ENCODE measurements at regions not wholly inside any gene's neighbourhood (a gene's known extent, or its start where the extent isn't known, plus 50 kb on each side); places are given as distances from the start of the nearest gene placed in this dataset.

GRCh38 chr3:106176734-106177133 lies 307.9 kb upstream of the CBLB start:
- no peak for DNase-seq (ENCODE audit: low spot score)

GRCh38 chr3:106182950-106183511 lies 314.2 kb upstream of the CBLB start:
- no peak for DNase-seq (ENCODE audit: low spot score)

GRCh38 chr3:106183762-106184391 lies 315.1 kb upstream of the CBLB start:
- DNase-seq (ENCODE audit: low spot score): no peak

- no peak for DNase-seq (ENCODE audit: low spot score)
Observed at GRCh38 chr3:106184540-106185457, 316.0 kb upstream of the CBLB start.

- DNase-seq (ENCODE audit: low spot score): no peak
Observed at GRCh38 chr3:106185949-106186348, 317.1 kb upstream of the CBLB start.

GRCh38 chr3:106190296-106190695 lies 321.5 kb upstream of the CBLB start:
- no peak for DNase-seq (ENCODE audit: low spot score)

- no peak for DNase-seq (ENCODE audit: low spot score)
Observed at GRCh38 chr3:106191211-106191610, 322.4 kb upstream of the CBLB start.

GRCh38 chr3:106191913-106192312 lies 323.1 kb upstream of the CBLB start:
- no peak for DNase-seq (ENCODE audit: low spot score)

GRCh38 chr3:106193876-106194275 lies 325.1 kb upstream of the CBLB start:
- no peak for DNase-seq (ENCODE audit: low spot score)

GRCh38 chr3:106194726-106195125 lies 325.9 kb upstream of the CBLB start:
- no peak for DNase-seq (ENCODE audit: low spot score)

- no peak for DNase-seq (ENCODE audit: low spot score)
Observed at GRCh38 chr3:106197532-106198194, 328.9 kb upstream of the CBLB start.

- no peak for DNase-seq (ENCODE audit: low spot score)
Observed at GRCh38 chr3:106204160-106204868, 335.5 kb upstream of the CBLB start.

- no peak for DNase-seq (ENCODE audit: low spot score)
Observed at GRCh38 chr3:106206146-106206545, 337.3 kb upstream of the CBLB start.

- DNase-seq (ENCODE audit: low spot score): no peak
Observed at GRCh38 chr3:106206613-106207012, 337.8 kb upstream of the CBLB start.

- no peak for DNase-seq (ENCODE audit: low spot score)
Observed at GRCh38 chr3:106208251-106208650, 339.4 kb upstream of the CBLB start.

GRCh38 chr3:106208967-106209366 lies 340.2 kb upstream of the CBLB start:
- no peak for DNase-seq (ENCODE audit: low spot score)

GRCh38 chr3:106209482-106209881 lies 340.7 kb upstream of the CBLB start:
- no peak for DNase-seq (ENCODE audit: low spot score)

- DNase-seq (ENCODE audit: low spot score): no peak
Observed at GRCh38 chr3:106210923-106211322, 342.1 kb upstream of the CBLB start.

- DNase-seq (ENCODE audit: low spot score): no peak
Observed at GRCh38 chr3:106212665-106213222, 343.9 kb upstream of the CBLB start.

GRCh38 chr3:106213954-106214353 lies 345.1 kb upstream of the CBLB start:
- DNase-seq (ENCODE audit: low spot score): no peak

- no peak for DNase-seq (ENCODE audit: low spot score)
Observed at GRCh38 chr3:106214641-106215040, 345.8 kb upstream of the CBLB start.

GRCh38 chr3:106215047-106215446 lies 346.2 kb upstream of the CBLB start:
- no peak for DNase-seq (ENCODE audit: low spot score)

All from HuH-7.5 (cell line).